ENCODE measurements at regions not wholly inside any gene's neighbourhood (a gene's known extent, or its start where the extent isn't known, plus 50 kb on each side); places are given as distances from the start of the nearest gene placed in this dataset.

- no peak for FAIRE-seq
- no peaks in the 10 kb centered on the region for H3K4me1 ChIP-seq (ENCODE audit: control insufficient read depth in 2 of 3, insufficient read depth in 2 of 3, low read depth in 1 of 3, low read length in 3 of 3)
- no peak overlapping the region for H3K27ac ChIP-seq (ENCODE audit: low read depth in 2 of 2, low read length in 2 of 2)
- H3K9ac ChIP-seq (ENCODE audit: low read length in 3 of 3) = no peak overlapping the region
- no peaks in the 10 kb centered on the region for H3K36me3 ChIP-seq (ENCODE audit: control insufficient read depth in 2 of 3, insufficient read depth in 3 of 3, low read length in 3 of 3)
- TF ChIP-seq, protein P1, sequence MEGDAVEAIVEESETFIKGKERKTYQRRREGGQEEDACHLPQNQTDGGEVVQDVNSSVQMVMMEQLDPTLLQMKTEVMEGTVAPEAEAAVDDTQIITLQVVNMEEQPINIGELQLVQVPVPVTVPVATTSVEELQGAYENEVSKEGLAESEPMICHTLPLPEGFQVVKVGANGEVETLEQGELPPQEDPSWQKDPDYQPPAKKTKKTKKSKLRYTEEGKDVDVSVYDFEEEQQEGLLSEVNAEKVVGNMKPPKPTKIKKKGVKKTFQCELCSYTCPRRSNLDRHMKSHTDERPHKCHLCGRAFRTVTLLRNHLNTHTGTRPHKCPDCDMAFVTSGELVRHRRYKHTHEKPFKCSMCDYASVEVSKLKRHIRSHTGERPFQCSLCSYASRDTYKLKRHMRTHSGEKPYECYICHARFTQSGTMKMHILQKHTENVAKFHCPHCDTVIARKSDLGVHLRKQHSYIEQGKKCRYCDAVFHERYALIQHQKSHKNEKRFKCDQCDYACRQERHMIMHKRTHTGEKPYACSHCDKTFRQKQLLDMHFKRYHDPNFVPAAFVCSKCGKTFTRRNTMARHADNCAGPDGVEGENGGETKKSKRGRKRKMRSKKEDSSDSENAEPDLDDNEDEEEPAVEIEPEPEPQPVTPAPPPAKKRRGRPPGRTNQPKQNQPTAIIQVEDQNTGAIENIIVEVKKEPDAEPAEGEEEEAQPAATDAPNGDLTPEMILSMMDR (IDR thresholded peaks at IDR 0.05; ENCODE audit: borderline replicate concordance, extremely low read depth, insufficient read depth) = no peak
- H3K9me3 ChIP-seq (ENCODE audit: control insufficient read depth in 2 of 3, insufficient read depth in 1 of 3, low read length in 3 of 3) = no peaks in the 10 kb centered on the region
- DNase-seq = no peak
- no peaks in the 10 kb centered on the region for H3K27me3 ChIP-seq (ENCODE audit: control insufficient read depth, insufficient read depth, low read length)
- H3K4me3 ChIP-seq (ENCODE audit: low read length in 3 of 3) = no peak overlapping the region
- intact Hi-C loops (cut with DNase I) = no loop called here
Measured at GRCh38 chr7:13639396-13639795, 350.1 kb downstream of the ETV1 start.

DNA sequence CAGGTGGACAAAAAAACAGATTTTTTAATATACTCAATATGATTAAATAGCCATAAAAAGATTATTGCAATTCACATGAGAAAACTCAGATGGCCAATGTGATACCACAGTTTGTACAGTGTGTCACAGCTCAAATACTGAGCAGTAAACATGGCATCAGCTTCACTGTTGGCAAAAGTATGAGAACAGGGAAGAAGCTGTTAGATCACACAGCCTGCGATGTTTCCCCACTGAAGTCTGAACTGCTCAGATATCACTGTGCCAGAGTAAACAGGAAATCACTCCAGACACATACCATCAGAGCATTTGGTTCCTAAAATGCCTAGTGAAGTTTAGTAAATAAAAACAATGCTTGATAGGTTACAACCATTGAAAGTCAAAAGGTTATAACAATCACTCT lies 347.8 kb downstream of the ETV1 start:
- H3K36me3 ChIP-seq (ENCODE audit: control insufficient read depth in 2 of 3, insufficient read depth in 3 of 3, low read length in 3 of 3) = no peaks in the 10 kb centered on the region
- DNase-seq (peak in 3 of 5 donors; percentile 20 to 91 (median 72)), FAIRE-seq (no peak)
- TF ChIP-seq, protein P1 (IDR thresholded peaks at IDR 0.05; ENCODE audit: borderline replicate concordance, extremely low read depth, insufficient read depth) = no peak
- H3K4me1 ChIP-seq (ENCODE audit: control insufficient read depth in 2 of 3, insufficient read depth in 2 of 3, low read depth in 1 of 3, low read length in 3 of 3) = no peaks in the 10 kb centered on the region
- H3K27ac ChIP-seq (ENCODE audit: low read depth in 2 of 2, low read length in 2 of 2) = no peak overlapping the region
- H3K4me3 ChIP-seq (ENCODE audit: low read length in 3 of 3) = no peak overlapping the region
- no peaks in the 10 kb centered on the region for H3K9me3 ChIP-seq (ENCODE audit: control insufficient read depth in 2 of 3, insufficient read depth in 1 of 3, low read length in 3 of 3)
- no peak overlapping the region for H3K9ac ChIP-seq (ENCODE audit: low read length in 3 of 3)
- H3K27me3 ChIP-seq (ENCODE audit: control insufficient read depth, insufficient read depth, low read length) = no peaks in the 10 kb centered on the region
- intact Hi-C loops (cut with DNase I) = no loop called here

DNA sequence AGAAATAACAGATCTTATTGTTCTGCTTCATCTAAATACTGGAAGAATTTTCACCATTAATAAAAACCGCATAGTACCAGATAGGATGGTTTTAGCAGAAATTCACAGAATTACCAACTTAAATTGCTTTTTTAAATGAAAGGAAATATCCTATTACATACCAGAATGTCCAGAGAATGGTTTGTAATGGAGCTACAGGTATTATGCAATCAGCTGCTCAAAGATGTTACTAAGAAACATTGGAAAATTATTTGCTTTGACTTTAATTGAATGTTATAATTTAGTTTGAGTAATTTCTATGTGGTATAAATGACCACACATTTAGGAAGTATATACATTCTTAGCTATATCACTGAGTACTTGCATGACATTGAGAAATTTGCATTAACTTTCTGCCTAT lies 338.3 kb downstream of the ETV1 start:
- H3K4me3 ChIP-seq (ENCODE audit: low read length in 3 of 3) = no peak overlapping the region
- TF ChIP-seq, protein P1 (IDR thresholded peaks at IDR 0.05; ENCODE audit: borderline replicate concordance, extremely low read depth, insufficient read depth) = no peak
- no peaks in the 10 kb centered on the region for H3K27me3 ChIP-seq (ENCODE audit: control insufficient read depth, insufficient read depth, low read length)
- no peak overlapping the region for H3K27ac ChIP-seq (ENCODE audit: low read depth in 2 of 2, low read length in 2 of 2)
- intact Hi-C loops (cut with DNase I) = no loop called here
- H3K36me3 ChIP-seq (ENCODE audit: control insufficient read depth in 2 of 3, insufficient read depth in 3 of 3, low read length in 3 of 3) = no peaks in the 10 kb centered on the region
- no peak overlapping the region for H3K9ac ChIP-seq (ENCODE audit: low read length in 3 of 3)
- no peak for FAIRE-seq
- DNase-seq = no peak
- H3K9me3 ChIP-seq (ENCODE audit: control insufficient read depth in 2 of 3, insufficient read depth in 1 of 3, low read length in 3 of 3) = no peaks in the 10 kb centered on the region
- no peaks in the 10 kb centered on the region for H3K4me1 ChIP-seq (ENCODE audit: control insufficient read depth in 2 of 3, insufficient read depth in 2 of 3, low read depth in 1 of 3, low read length in 3 of 3)

DNA sequence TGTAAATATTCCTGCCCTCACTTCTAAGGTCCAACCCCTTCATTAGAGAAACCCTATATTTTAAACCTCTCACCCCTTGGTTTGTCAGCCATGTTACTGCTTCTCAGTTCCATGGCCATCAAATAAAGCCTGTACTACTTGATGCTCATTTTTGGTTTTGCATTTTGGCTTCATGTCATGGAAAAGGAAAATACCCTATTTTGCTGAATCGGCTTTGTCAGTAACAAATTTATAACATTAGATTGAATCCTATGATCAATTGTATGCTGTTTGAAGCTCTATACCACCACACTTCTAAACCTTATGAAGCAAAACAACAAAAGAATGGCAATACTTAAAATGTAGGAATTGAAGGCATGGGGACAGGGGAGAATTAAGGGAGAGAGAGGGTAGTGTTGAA lies 333.1 kb downstream of the ETV1 start:
- no peak for DNase-seq
- H3K9me3 ChIP-seq (ENCODE audit: control insufficient read depth in 2 of 3, insufficient read depth in 1 of 3, low read length in 3 of 3) = no peaks in the 10 kb centered on the region
- TF ChIP-seq, protein P1 (IDR thresholded peaks at IDR 0.05; ENCODE audit: borderline replicate concordance, extremely low read depth, insufficient read depth) = no peak
- no peaks in the 10 kb centered on the region for H3K36me3 ChIP-seq (ENCODE audit: control insufficient read depth in 2 of 3, insufficient read depth in 3 of 3, low read length in 3 of 3)
- no peaks in the 10 kb centered on the region for H3K4me1 ChIP-seq (ENCODE audit: control insufficient read depth in 2 of 3, insufficient read depth in 2 of 3, low read depth in 1 of 3, low read length in 3 of 3)
- no peak overlapping the region for H3K9ac ChIP-seq (ENCODE audit: low read length in 3 of 3)
- intact Hi-C loops (cut with DNase I) = no loop called here
- no peak for FAIRE-seq
- no peak overlapping the region for H3K27ac ChIP-seq (ENCODE audit: low read depth in 2 of 2, low read length in 2 of 2)
- no peak overlapping the region for H3K4me3 ChIP-seq (ENCODE audit: low read length in 3 of 3)
- no peaks in the 10 kb centered on the region for H3K27me3 ChIP-seq (ENCODE audit: control insufficient read depth, insufficient read depth, low read length)
